ENCODE measurements at regions not wholly inside any gene's neighbourhood (a gene's known extent, or its start where the extent isn't known, plus 50 kb on each side); places are given as distances from the start of the nearest gene placed in this dataset.

DNA sequence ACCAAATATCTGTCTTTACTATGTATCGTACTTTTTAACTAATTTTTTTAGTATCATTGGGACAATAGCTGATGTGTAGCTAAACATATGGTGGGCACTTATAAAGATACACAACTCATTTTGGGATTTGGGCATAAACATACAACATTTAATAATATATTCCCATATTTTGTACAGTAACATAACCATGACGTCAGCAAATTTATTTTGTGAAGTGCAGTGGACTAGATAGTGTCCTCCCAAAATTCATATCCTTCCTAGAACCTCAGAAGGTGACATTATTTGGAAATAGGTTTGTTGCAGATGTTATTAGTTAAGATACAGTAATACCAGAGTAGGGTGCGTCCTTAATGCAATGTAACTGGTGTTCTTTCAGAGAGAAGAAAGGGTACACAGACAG is 356.7 kb downstream of the CDH7 start:
- TF ChIP-seq, protein P1, sequence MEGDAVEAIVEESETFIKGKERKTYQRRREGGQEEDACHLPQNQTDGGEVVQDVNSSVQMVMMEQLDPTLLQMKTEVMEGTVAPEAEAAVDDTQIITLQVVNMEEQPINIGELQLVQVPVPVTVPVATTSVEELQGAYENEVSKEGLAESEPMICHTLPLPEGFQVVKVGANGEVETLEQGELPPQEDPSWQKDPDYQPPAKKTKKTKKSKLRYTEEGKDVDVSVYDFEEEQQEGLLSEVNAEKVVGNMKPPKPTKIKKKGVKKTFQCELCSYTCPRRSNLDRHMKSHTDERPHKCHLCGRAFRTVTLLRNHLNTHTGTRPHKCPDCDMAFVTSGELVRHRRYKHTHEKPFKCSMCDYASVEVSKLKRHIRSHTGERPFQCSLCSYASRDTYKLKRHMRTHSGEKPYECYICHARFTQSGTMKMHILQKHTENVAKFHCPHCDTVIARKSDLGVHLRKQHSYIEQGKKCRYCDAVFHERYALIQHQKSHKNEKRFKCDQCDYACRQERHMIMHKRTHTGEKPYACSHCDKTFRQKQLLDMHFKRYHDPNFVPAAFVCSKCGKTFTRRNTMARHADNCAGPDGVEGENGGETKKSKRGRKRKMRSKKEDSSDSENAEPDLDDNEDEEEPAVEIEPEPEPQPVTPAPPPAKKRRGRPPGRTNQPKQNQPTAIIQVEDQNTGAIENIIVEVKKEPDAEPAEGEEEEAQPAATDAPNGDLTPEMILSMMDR (IDR thresholded peaks at IDR 0.05) = no peak
- DNase-seq = no peak
- intact Hi-C loops (cut with DNase I) = no loop called here

DNA sequence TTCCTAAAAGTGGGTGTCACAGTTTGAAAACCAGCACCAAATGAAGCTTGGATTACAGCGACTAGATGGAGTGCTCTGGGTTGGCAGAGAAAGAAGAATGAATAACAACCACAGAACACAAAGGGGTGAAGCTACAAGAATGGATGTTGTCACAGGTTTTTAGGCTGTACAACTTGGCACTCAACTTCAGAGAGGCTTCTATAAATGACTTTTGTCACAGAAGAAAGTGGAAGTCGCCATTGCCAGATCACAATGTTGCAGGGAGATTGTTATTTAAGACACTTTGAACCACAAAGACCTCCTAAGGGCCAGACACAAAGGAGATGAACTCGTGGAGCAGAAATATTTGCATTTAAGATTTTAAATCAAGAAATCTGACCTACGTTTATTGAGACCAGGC is 354.2 kb downstream of the CDH7 start:
- intact Hi-C loops (cut with DNase I) = no loop called here
- Histone ChIP-seq H3K27ac (no peak overlapping the region), H3K27me3 (ENCODE audit: low read depth) (no peaks in the 10 kb centered on the region), H3K4me1 (no peaks in the 10 kb centered on the region), H3K36me3 (no peaks in the 10 kb centered on the region), H3K9me3 (no peaks in the 10 kb centered on the region), H3K4me3 (no peak overlapping the region)
- ATAC-seq = no peak
- TF ChIP-seq, protein P1 (IDR thresholded peaks at IDR 0.05) = no peak
- DNase-seq = no peak

More for the DNA sequence above, 356.7 kb downstream of the CDH7 start:
- Histone ChIP-seq H3K9me3 (no peaks in the 10 kb centered on the region), H3K4me1 (no peaks in the 10 kb centered on the region), H3K36me3 (no peaks in the 10 kb centered on the region), H3K4me3 (no peak overlapping the region), H3K27me3 (ENCODE audit: low read depth) (no peaks in the 10 kb centered on the region), H3K27ac (no peak overlapping the region)
- no peak for ATAC-seq

DNA sequence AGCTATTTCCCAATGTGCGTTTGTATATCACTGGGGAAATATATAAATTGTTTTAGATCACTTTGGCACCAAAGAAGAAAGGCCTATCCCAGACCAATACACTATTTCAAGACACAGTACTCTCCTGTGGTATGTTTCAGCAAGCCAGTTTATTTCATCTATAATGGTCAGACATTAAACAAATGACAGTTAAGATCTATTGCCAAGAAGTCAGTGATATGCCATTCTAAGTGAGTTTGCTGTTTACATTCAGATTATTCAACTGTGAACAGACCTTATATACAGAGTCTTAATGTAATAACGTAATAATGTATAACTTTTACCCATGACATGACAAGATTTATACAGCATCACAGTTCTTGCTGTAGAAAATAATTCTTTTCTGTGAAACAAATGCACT is 352.7 kb downstream of the CDH7 start:
- intact Hi-C loops (cut with DNase I) = no loop called here
- Histone ChIP-seq H3K27ac (no peak overlapping the region), H3K36me3 (no peaks in the 10 kb centered on the region), H3K9me3 (no peaks in the 10 kb centered on the region), H3K4me3 (no peak overlapping the region), H3K4me1 (no peaks in the 10 kb centered on the region), H3K27me3 (ENCODE audit: low read depth) (no peaks in the 10 kb centered on the region)
- TF ChIP-seq, protein P1 (IDR thresholded peaks at IDR 0.05) = no peak
- ATAC-seq (no peak), DNase-seq (no peak)

DNA sequence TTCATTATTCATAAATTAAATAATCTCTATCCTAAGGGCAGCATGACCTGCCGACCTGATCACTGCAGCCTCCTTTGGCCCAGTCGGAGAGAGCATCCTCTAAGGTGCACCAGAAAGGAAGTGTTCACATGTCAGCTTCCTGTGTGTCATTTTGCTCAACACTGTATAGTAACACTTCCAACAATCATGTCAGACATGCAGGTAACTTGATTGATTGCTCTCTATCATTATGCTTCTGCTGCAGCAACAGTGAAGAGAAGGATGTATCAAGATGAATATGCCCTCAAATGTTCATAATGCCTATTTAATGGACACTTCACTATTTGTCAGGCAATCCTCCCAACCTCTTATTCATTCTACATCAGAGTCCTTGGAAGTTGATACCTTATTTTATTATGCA is 332.3 kb downstream of the CDH7 start:
- Histone ChIP-seq H3K4me1 (no peaks in the 10 kb centered on the region), H3K4me3 (no peak overlapping the region), H3K27ac (no peak overlapping the region), H3K27me3 (ENCODE audit: low read depth) (no peaks in the 10 kb centered on the region), H3K9me3 (no peaks in the 10 kb centered on the region), H3K36me3 (no peaks in the 10 kb centered on the region)
- TF ChIP-seq, protein P1 (IDR thresholded peaks at IDR 0.05) = no peak
- ATAC-seq (no peak), DNase-seq (no peak)
- intact Hi-C loops (cut with DNase I) = no loop called here

DNA sequence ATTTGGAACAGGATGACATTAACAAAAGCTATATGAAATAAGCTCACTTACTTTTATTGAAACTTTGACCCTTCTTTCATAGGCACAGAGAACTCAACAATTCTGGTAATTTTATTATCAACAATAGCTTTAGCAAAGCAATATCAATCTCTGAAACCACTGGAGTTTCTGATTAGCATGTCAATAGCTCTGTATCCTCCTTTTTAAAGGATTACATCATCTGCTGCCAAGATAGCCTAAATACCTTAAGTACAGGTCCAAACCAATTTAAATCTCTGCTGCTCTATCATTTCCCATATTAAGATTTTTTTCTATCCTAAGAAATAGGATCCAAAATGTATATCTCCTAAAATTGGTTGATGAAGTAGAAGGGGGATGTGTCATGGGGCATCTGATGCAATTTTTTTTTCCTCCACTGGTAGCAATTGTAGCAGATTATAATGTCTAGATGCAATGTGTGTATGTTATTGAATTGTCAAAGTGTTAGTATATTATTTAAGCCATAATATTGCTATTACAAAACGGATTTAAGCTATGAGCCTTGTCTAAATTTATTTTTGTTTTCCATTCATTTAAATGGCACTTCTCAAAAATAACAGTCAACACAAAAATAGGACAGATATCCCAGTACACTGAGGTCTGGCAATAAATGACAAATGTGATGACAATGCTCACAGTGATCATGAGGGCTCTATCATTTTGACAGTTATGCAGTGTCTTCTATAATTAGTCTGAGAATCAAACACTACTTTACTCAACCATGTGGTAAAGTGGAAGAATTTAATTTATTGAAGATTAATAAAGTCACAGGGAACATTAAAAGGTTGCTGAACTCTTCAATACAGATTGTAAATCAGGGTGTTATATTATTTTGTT is 328.4 kb downstream of the CDH7 start:
- ATAC-seq (no peak), DNase-seq (no peak)
- Histone ChIP-seq H3K27ac (no peak overlapping the region), H3K4me3 (no peak overlapping the region), H3K4me1 (no peaks in the 10 kb centered on the region), H3K27me3 (ENCODE audit: low read depth) (no peaks in the 10 kb centered on the region), H3K36me3 (no peaks in the 10 kb centered on the region), H3K9me3 (no peaks in the 10 kb centered on the region)
- TF ChIP-seq, protein P1 (IDR thresholded peaks at IDR 0.05) = no peak
- intact Hi-C loops (cut with DNase I) = no loop called here
